Neural progenitor cell (in vitro differentiated cells): ENCODE measurements at regions not wholly inside any gene's neighbourhood (a gene's known extent, or its start where the extent isn't known, plus 50 kb on each side); places are given as distances from the start of the nearest gene placed in this dataset.

ENCODE experiments used
- DNase-seq: peaks from one replicate; pipeline ENCODE4 v3.0.0-alpha.2; 2016; ENCODE audit warnings: low spot score
- H2AFZ ChIP-seq: fragments of 200-600 bp; sonication (generic); replicated peaks from 2 replicates; pipeline ENCODE4 v1.6.1; 2016; ENCODE audit warnings: antibody characterized with exemption
- H3F3A ChIP-seq: fragments of 200-600 bp; sonication (generic); 2 replicates; pipeline ENCODE4 v1.6.1; 2016; ENCODE audit warnings: antibody characterized with exemption, low read depth
- H3K27ac ChIP-seq: fragments of 200-600 bp; sonication (generic); 2 replicates; pipeline ENCODE4 v1.5.1; 2016; ENCODE audit warnings: mild to moderate bottlenecking
- H3K27me3 ChIP-seq: fragments of 200-600 bp; sonication (generic); 2 replicates; pipeline ENCODE4 v1.6.1; 2016; ENCODE audit warnings: mild to moderate bottlenecking, moderate library complexity
- H3K36me3 ChIP-seq: fragments of 200-600 bp; sonication (generic); 2 replicates; pipeline ENCODE4 v1.5.1; 2016
- H3K4me1 ChIP-seq: fragments of 200-600 bp; sonication (generic); 2 replicates; pipeline ENCODE4 v1.6.1; 2016; ENCODE audit warnings: mixed run types
- H3K4me2 ChIP-seq: fragments of 200-600 bp; sonication (generic); 2 replicates; pipeline ENCODE4 v1.6.1; 2016
- H3K4me3 ChIP-seq: fragments of 200-600 bp; sonication (generic); 2 replicates; pipeline ENCODE4 v1.5.1; 2016
- H3K79me2 ChIP-seq: fragments of 200-600 bp; sonication (generic); 2 replicates; pipeline ENCODE4 v1.6.1; 2016; ENCODE audit warnings: low read depth
- H3K9ac ChIP-seq: fragments of 200-600 bp; sonication (generic); 2 replicates; pipeline ENCODE4 v1.6.1; 2016
- H3K9me3 ChIP-seq: fragments of 200-600 bp; sonication (generic); 2 replicates; pipeline ENCODE4 v1.5.1; 2016; ENCODE audit warnings: low read depth
- H4K20me1 ChIP-seq: fragments of 200-600 bp; sonication (generic); 2 replicates; pipeline ENCODE4 v1.6.1; 2016; ENCODE audit warnings: low read depth
- H3K27ac Mint-ChIP-seq: 3 replicates; pipeline ENCODE4 v1.8.0; 2021; ENCODE audit warnings: mixed read lengths
- H3K27me3 Mint-ChIP-seq: 2 replicates; pipeline ENCODE4 v1.8.0; 2022; ENCODE audit warnings: low read depth, mild to moderate bottlenecking, inconsistent platforms, moderate library complexity, mixed read lengths; ENCODE audit not compliant: insufficient read depth
- H3K36me3 Mint-ChIP-seq: 3 replicates; pipeline ENCODE4 v1.8.0; 2021; ENCODE audit warnings: mixed read lengths
- H3K4me1 Mint-ChIP-seq: 3 replicates; pipeline ENCODE4 v1.8.0; 2021; ENCODE audit warnings: mixed read lengths
- H3K4me3 Mint-ChIP-seq: 3 replicates; pipeline ENCODE4 v1.8.0; 2021; ENCODE audit warnings: mild to moderate bottlenecking, moderate library complexity, mixed read lengths
- H3K9me3 Mint-ChIP-seq: 3 replicates; pipeline ENCODE4 v1.8.0; 2020; ENCODE audit warnings: mixed read lengths
- CTCF ChIP-seq: fragments of 200-600 bp; sonication (generic); IDR thresholded peaks from 2 replicates; pipeline ENCODE4 v1.5.1; 2017; ENCODE audit warnings: antibody characterized with exemption, mild to moderate bottlenecking
- EZH2 ChIP-seq: fragments of 200-600 bp; sonication (generic); IDR thresholded peaks from 2 replicates; pipeline ENCODE4 v1.6.1; 2017; ENCODE audit warnings: antibody characterized with exemption, mild to moderate bottlenecking, moderate library complexity
- EZH2phosphoT487 ChIP-seq: fragments of 200-600 bp; sonication (generic); IDR thresholded peaks from 2 replicates; pipeline ENCODE4 v1.6.1; 2017; ENCODE audit warnings: antibody characterized with exemption

GRCh38 chr2:183996825-183997793 is 601.2 kb upstream of the ZNF804A start:
- DNase-seq, result no peak
- Mint-ChIP-seq H3K27me3 (no peaks in the 10 kb centered on the region), H3K27ac (peak overlapping the region; percentile 88), H3K4me3 (peak overlapping the region; percentile 71), H3K9me3 (peaks cover 7% of the 10 kb centered on the region), H3K4me1 (peaks cover 38% of the 10 kb centered on the region), H3K36me3 (peaks cover 8% of the 10 kb centered on the region)
- Histone ChIP-seq H3K4me3 (no peak overlapping the region), H3K27ac (no peak overlapping the region), H3K4me2 (no peak overlapping the region), H3K9me3 (no peaks in the 10 kb centered on the region), H3K36me3 (no peaks in the 10 kb centered on the region), H3F3A (peaks cover 3% of the 10 kb centered on the region), H3K79me2 (no peaks in the 10 kb centered on the region), H3K4me1 (peaks cover 17% of the 10 kb centered on the region), H4K20me1 (no peaks in the 10 kb centered on the region), H3K9ac (no peak overlapping the region), H3K27me3 (no peaks in the 10 kb centered on the region), H2AFZ (no peak overlapping the region)
- TF ChIP-seq CTCF, result no peak
- TF ChIP-seq EZH2, result no peak
- no peak for TF ChIP-seq EZH2phosphoT487

- Histone ChIP-seq H2AFZ (no peak overlapping the region), H3K9me3 (no peaks in the 10 kb centered on the region), H3K4me2 (no peak overlapping the region), H3K79me2 (no peaks in the 10 kb centered on the region), H3K27ac (no peak overlapping the region), H4K20me1 (no peaks in the 10 kb centered on the region), H3K27me3 (no peaks in the 10 kb centered on the region), H3K4me1 (peaks cover 17% of the 10 kb centered on the region), H3K9ac (no peak overlapping the region), H3K4me3 (no peak overlapping the region), H3K36me3 (no peaks in the 10 kb centered on the region), H3F3A (peaks cover 3% of the 10 kb centered on the region)
- no peak overlapping the region for H3K27ac Mint-ChIP-seq
- peaks cover 10% of the 10 kb centered on the region for H3K9me3 Mint-ChIP-seq
- no peak for DNase-seq
- H3K4me3 Mint-ChIP-seq, result peak overlapping the region; percentile 71
- H3K4me1 Mint-ChIP-seq, result peaks cover 38% of the 10 kb centered on the region
- peaks cover 12% of the 10 kb centered on the region for H3K36me3 Mint-ChIP-seq
- no peaks in the 10 kb centered on the region for H3K27me3 Mint-ChIP-seq
- TF ChIP-seq CTCF (no peak), EZH2phosphoT487 (no peak), EZH2 (no peak)
Observed at GRCh38 chr2:183998041-183998796, 600.1 kb upstream of the ZNF804A start.

- no peak overlapping the region for H3K27ac Mint-ChIP-seq
- peaks cover 10% of the 10 kb centered on the region for H3K9me3 Mint-ChIP-seq
- no peak overlapping the region for H3K27ac ChIP-seq
- H2AFZ ChIP-seq, result no peak overlapping the region
- H3K36me3 ChIP-seq, result no peaks in the 10 kb centered on the region
- H4K20me1 ChIP-seq, result no peaks in the 10 kb centered on the region
- no peak overlapping the region for H3K4me3 Mint-ChIP-seq
- no peaks in the 10 kb centered on the region for H3K9me3 ChIP-seq
- H3K27me3 Mint-ChIP-seq, result no peaks in the 10 kb centered on the region
- no peak overlapping the region for H3K4me2 ChIP-seq
- H3K79me2 ChIP-seq, result no peaks in the 10 kb centered on the region
- peaks cover 12% of the 10 kb centered on the region for H3K36me3 Mint-ChIP-seq
- peaks cover 17% of the 10 kb centered on the region for H3K4me1 ChIP-seq
- H3K27me3 ChIP-seq, result no peaks in the 10 kb centered on the region
- DNase-seq, result no peak
- H3K4me3 ChIP-seq, result no peak overlapping the region
- TF ChIP-seq EZH2phosphoT487 (no peak), EZH2 (no peak), CTCF (no peak)
- H3K4me1 Mint-ChIP-seq, result peaks cover 38% of the 10 kb centered on the region
- no peak overlapping the region for H3K9ac ChIP-seq
- peaks cover 3% of the 10 kb centered on the region for H3F3A ChIP-seq
Observed at GRCh38 chr2:183998797-183999190, 599.5 kb upstream of the ZNF804A start.
